SK-N-SH treated with all-trans-retinoic acid at 6 μM for 48 hours (cell line): ENCODE measurements at regions not wholly inside any gene's neighbourhood (a gene's known extent, or its start where the extent isn't known, plus 50 kb on each side); places are given as distances from the start of the nearest gene placed in this dataset.

Source experiments
- ARNTL ChIP-seq: fragments of 450-650 bp; formaldehyde crosslinking; IDR thresholded peaks from 2 replicates; pipeline ENCODE4 v1.5.0; 2020; ENCODE audit warnings: low read depth, mild to moderate bottlenecking, moderate library complexity, borderline replicate concordance
- BACH2 ChIP-seq: fragments of 250-450 bp; sonication (Bioruptor Pico); IDR thresholded peaks from 2 replicates; pipeline ENCODE4 v1.9.0; 2021; ENCODE audit warnings: mild to moderate bottlenecking, borderline replicate concordance
- CREB5 ChIP-seq: fragments of 250-450 bp; sonication (Bioruptor Pico); IDR thresholded peaks from 2 replicates; pipeline ENCODE4 v1.5.1; 2020; ENCODE audit warnings: low read depth, mild to moderate bottlenecking, moderate library complexity
- CSDC2 ChIP-seq: fragments of 250-450 bp; sonication (Bioruptor Pico); IDR thresholded peaks from 2 replicates; pipeline ENCODE4 v1.5.0; 2020; ENCODE audit warnings: mild to moderate bottlenecking, moderate library complexity
- CSRNP3 ChIP-seq: fragments of 250-450 bp; sonication (Bioruptor Pico); IDR thresholded peaks from 2 replicates; pipeline ENCODE4 v1.5.1; 2021; ENCODE audit warnings: mild to moderate bottlenecking, moderate library complexity
- ESRRG ChIP-seq: fragments of 250-450 bp; sonication (Bioruptor Pico); IDR thresholded peaks from 2 replicates; pipeline ENCODE4 v1.6.1; 2021; ENCODE audit warnings: mild to moderate bottlenecking
- PATZ1 ChIP-seq: fragments of 250-450 bp; sonication (Bioruptor Pico); IDR thresholded peaks from 2 replicates; pipeline ENCODE4 v1.8.0; 2020; ENCODE audit warnings: mild to moderate bottlenecking, moderate library complexity, borderline replicate concordance
- POU6F1 ChIP-seq: fragments of 250-450 bp; sonication (Bioruptor Pico); IDR thresholded peaks from 2 replicates; pipeline ENCODE4 v1.8.0; 2021; ENCODE audit warnings: low read depth, mild to moderate bottlenecking, moderate library complexity, borderline replicate concordance
- PPARA ChIP-seq: fragments of 250-450 bp; sonication (Bioruptor Pico); IDR thresholded peaks from 2 replicates; pipeline ENCODE4 v1.5.0; 2020; ENCODE audit warnings: mild to moderate bottlenecking, borderline replicate concordance
- SNAI2 ChIP-seq: fragments of 250-450 bp; sonication (Bioruptor Pico); IDR thresholded peaks from 2 replicates; pipeline ENCODE4 v1.5.0; 2020; ENCODE audit warnings: mild to moderate bottlenecking, moderate library complexity
- TSHZ2 ChIP-seq: fragments of 250-450 bp; sonication (Bioruptor Pico); IDR thresholded peaks from 2 replicates; pipeline ENCODE4 v1.5.0; 2020; ENCODE audit warnings: mild to moderate bottlenecking, moderate library complexity
- ZFP30 ChIP-seq: fragments of 450-650 bp; formaldehyde crosslinking; IDR thresholded peaks from 2 replicates; pipeline ENCODE4 v1.5.0; 2022; ENCODE audit warnings: mild to moderate bottlenecking, moderate library complexity
- ZNF8 ChIP-seq: fragments of 450-650 bp; formaldehyde crosslinking; IDR thresholded peaks from 2 replicates; pipeline ENCODE4 v1.5.0; 2020; ENCODE audit warnings: mild to moderate bottlenecking, moderate library complexity

GRCh38 chr5:117856713-117857112 lies 1131.6 kb downstream of the DTWD2 start:
- no peak for TF ChIP-seq POU6F1 (CRISPR knock-in tag)
- no peak for TF ChIP-seq CREB5 (CRISPR knock-in tag)
- TF ChIP-seq PPARA (CRISPR knock-in tag), result no peak
- no peak for TF ChIP-seq TSHZ2
- no peak for TF ChIP-seq PATZ1 (CRISPR knock-in tag)
- no peak for TF ChIP-seq ARNTL (CRISPR knock-in tag)
- TF ChIP-seq ZFP30 (CRISPR knock-in tag), result no peak
- TF ChIP-seq ESRRG (CRISPR knock-in tag), result no peak
- no peak for TF ChIP-seq BACH2
- TF ChIP-seq ZNF8 (CRISPR knock-in tag), result no peak
- no peak for TF ChIP-seq CSDC2 (CRISPR knock-in tag)
- TF ChIP-seq SNAI2 (CRISPR knock-in tag), result no peak
- TF ChIP-seq CSRNP3 (CRISPR knock-in tag), result no peak
